ENCODE measurements at regions not wholly inside any gene's neighbourhood (a gene's known extent, or its start where the extent isn't known, plus 50 kb on each side); places are given as distances from the start of the nearest gene placed in this dataset.
"Not testable (repeated sequence)": the region's sequence is repeated elsewhere in the genome, so short reads cannot be mapped to it uniquely, and the experiment has no call there.

DNA sequence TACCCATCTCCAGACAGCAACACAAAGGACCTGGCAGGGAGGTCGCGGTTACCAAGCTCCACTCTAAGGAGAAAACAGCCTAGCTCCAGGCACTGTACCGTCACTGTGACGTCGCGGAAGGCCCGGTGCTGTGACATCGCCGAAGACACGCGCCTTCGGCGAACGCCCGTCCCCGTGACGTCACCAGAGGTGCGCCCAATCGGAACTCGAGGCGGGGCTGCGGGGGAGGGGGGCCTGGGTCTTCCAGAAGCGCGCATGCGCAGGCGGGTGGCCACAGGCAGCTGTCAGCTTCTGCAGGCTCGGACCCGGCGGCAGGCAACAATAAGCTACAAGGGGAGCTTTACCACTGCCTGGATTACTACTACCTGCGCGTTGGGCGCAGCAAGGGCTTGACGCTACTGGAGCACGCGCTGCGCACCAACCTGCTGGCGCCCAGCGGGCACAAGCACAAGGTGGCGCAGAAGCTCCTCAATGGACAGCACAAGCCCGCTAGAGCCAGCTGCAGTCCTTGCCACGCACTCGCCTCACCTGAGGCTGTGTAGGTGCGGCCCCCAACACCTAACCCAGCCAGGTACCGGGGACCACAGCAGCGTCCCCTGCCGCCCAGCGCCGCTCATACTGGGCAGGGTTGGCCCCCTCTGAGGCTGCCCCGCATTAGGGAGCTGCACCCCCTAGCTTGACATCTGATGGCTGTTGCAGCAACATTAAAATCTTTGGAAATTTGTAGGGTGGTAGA lies 208.4 kb downstream of the TPST1 start:
- H3K27me3 ChIP-seq (ENCODE audit: insufficient read depth, low read length): no peaks in the 10 kb centered on the region
- H3K4me3 ChIP-seq (ENCODE audit: low read length): no peak overlapping the region
- H2AFZ ChIP-seq (ENCODE audit: low read depth, low read length): no peak overlapping the region
- peaks cover 2% of the 10 kb centered on the region for H3K9me3 ChIP-seq (ENCODE audit: low read length)
- peaks cover 22% of the 10 kb centered on the region for H3K36me3 ChIP-seq (ENCODE audit: insufficient read depth, low read length)
- no peaks in the 10 kb centered on the region for H3K4me1 ChIP-seq (ENCODE audit: insufficient read depth, low read length)

GRCh38 chr7:66415659-66416265 lies 210.6 kb downstream of the TPST1 start:
- no peak overlapping the region for H3K4me3 ChIP-seq (ENCODE audit: low read length)
- H2AFZ ChIP-seq (ENCODE audit: low read depth, low read length): no peak overlapping the region
- H3K27me3 ChIP-seq (ENCODE audit: insufficient read depth, low read length): no peaks in the 10 kb centered on the region
- H3K4me1 ChIP-seq (ENCODE audit: insufficient read depth, low read length): no peaks in the 10 kb centered on the region
- peaks cover 6% of the 10 kb centered on the region for H3K36me3 ChIP-seq (ENCODE audit: insufficient read depth, low read length)
- H3K9me3 ChIP-seq (ENCODE audit: low read length): peaks cover 2% of the 10 kb centered on the region

DNA sequence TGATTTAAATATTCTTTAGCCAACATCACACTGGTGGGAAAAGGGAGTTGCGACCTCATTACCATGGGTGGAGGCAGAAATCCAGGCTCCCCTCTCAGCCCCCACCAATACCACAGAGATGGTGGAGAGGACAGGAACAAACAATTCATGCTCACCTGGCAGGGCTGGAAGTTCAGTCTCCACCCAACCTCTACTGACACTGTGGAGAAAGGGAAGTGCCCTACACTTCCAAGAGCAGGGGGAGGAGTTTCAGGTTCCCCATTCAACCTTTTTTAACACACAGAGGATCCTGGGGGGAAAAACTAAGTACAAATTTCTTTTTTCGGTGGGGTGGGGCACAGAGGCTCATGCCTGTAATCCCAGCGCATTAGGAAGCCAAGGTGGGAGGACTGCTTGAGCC lies 210.1 kb upstream of the KCTD7 start:
- no peaks in the 10 kb centered on the region for H3K9me3 ChIP-seq (ENCODE audit: low read length)
- H3K36me3 ChIP-seq (ENCODE audit: insufficient read depth, low read length): peaks cover 2% of the 10 kb centered on the region
- no peak overlapping the region for H3K4me3 ChIP-seq (ENCODE audit: low read length)
- no peak overlapping the region for H2AFZ ChIP-seq (ENCODE audit: low read depth, low read length)
- no peaks in the 10 kb centered on the region for H3K4me1 ChIP-seq (ENCODE audit: insufficient read depth, low read length)
- H3K27me3 ChIP-seq (ENCODE audit: insufficient read depth, low read length): no peaks in the 10 kb centered on the region

DNA sequence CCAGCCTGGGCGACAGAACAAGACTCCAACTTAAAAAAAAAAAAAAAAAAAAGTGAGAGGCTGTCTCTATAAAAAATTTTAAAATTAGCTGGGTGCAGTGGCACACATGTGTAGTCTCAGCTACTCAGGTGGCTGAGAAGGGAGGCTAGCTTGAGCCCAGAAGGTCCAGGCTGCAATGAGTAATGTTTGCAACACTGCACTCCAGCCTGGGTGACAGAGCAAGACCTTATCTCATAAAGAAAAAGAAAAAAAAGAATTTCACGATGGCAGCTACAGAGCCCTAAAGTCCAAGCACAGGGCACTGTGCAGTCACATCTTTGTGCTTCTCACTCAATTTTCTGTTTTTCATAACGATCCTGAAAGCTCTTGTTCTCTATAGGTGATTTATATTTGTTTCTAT lies 209.5 kb upstream of the KCTD7 start:
- Histone ChIP-seq H3K4me3 (ENCODE audit: low read length) (no peak overlapping the region), H2AFZ (ENCODE audit: low read depth, low read length) (no peak overlapping the region), H3K27me3 (ENCODE audit: insufficient read depth, low read length) (no peaks in the 10 kb centered on the region), H3K36me3 (ENCODE audit: insufficient read depth, low read length) (peaks cover 4% of the 10 kb centered on the region), H3K4me1 (ENCODE audit: insufficient read depth, low read length) (no peaks in the 10 kb centered on the region), H3K9me3 (ENCODE audit: low read length) (no peaks in the 10 kb centered on the region)

DNA sequence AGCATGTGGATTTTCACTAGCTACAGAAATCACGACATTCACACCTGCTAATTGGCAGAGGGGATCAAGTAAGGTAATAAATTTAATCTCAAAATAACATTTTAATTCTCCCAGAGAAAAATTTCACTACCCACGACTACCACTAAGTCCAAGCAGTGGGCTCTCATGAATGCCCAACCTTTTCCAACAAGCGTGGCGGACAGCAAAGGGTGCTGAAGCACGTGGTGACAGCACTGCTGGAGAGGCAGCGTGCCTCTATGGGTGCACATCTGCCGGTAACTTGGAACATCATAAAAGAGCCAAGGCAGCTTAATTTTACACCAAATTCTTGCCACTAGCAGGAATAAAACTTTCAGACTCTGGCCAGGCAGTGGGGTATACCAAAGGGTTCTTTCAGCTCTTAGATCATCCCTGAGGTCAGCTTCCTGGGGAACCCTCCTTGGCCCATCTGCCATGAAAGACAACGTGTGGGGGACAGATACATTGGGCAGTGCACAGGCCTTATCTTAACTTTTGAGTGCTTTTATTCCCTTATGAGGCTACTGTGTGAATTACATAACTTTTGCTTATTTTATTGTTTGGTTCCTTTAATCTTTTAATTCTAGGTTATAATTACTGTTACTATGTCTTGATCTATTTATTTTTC lies 206.7 kb upstream of the KCTD7 start:
- Histone ChIP-seq H3K9me3 (ENCODE audit: low read length) (no peaks in the 10 kb centered on the region), H2AFZ (ENCODE audit: low read depth, low read length) (no peak overlapping the region), H3K4me1 (ENCODE audit: insufficient read depth, low read length) (no peaks in the 10 kb centered on the region), H3K27me3 (ENCODE audit: insufficient read depth, low read length) (no peaks in the 10 kb centered on the region), H3K36me3 (ENCODE audit: insufficient read depth, low read length) (peaks cover 19% of the 10 kb centered on the region), H3K4me3 (ENCODE audit: low read length) (no peak overlapping the region)

DNA sequence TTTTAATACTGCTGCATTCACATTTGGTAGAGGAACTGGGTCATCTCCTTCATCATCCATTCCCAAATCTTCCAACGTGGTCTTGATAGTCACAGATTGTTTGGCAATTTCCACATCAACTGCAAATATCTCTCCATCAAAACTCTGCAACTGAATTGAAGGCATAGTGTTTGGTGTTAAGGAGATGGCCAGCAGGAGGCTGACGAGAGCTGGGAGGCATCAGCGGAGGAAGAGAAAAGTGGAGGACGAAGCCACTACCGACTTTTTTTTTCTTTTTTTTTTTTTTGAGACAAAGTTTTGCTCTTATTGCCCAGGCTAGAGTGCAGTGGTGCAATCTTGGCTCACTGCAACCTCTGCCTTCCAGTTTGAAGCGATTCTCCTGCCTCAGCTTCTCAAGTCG lies 205.0 kb upstream of the KCTD7 start:
- Histone ChIP-seq H3K4me3 (ENCODE audit: low read length) (no peak overlapping the region), H3K36me3 (ENCODE audit: insufficient read depth, low read length) (peaks cover 19% of the 10 kb centered on the region), H3K9me3 (ENCODE audit: low read length) (no peaks in the 10 kb centered on the region), H3K27me3 (ENCODE audit: insufficient read depth, low read length) (no peaks in the 10 kb centered on the region), H2AFZ (ENCODE audit: low read depth, low read length) (no peak overlapping the region), H3K4me1 (ENCODE audit: insufficient read depth, low read length) (no peaks in the 10 kb centered on the region)

GRCh38 chr7:66426332-66426731 lies 202.3 kb upstream of the KCTD7 start:
- no peak overlapping the region for H3K4me3 ChIP-seq (ENCODE audit: low read length)
- peaks cover 24% of the 10 kb centered on the region for H3K36me3 ChIP-seq (ENCODE audit: insufficient read depth, low read length)
- H3K27me3 ChIP-seq (ENCODE audit: insufficient read depth, low read length): no peaks in the 10 kb centered on the region
- H3K4me1 ChIP-seq (ENCODE audit: insufficient read depth, low read length): no peaks in the 10 kb centered on the region
- H2AFZ ChIP-seq (ENCODE audit: low read depth, low read length): no peak overlapping the region
- H3K9me3 ChIP-seq (ENCODE audit: low read length): no peaks in the 10 kb centered on the region

DNA sequence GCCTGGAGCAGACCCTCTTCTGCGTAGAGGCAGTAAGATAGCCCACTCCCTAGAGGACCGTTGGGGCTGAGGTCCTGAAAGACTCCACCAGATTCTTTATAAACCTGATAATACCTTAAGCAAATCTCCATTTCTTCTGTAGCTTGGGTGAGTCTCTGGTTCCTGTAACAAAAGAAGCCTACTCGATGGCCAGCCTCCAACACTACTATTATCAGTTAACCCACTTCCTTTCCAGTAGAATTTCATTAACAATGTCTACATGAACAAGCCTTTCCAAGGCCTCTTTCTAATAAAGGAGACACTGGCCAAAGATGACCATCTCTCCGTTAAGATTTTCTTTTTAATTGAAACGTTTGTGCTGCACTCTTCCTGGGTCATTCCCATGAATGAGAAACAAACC lies 201.7 kb upstream of the KCTD7 start:
- Histone ChIP-seq H3K9me3 (ENCODE audit: low read length) (no peaks in the 10 kb centered on the region), H3K4me1 (ENCODE audit: insufficient read depth, low read length) (no peaks in the 10 kb centered on the region), H3K36me3 (ENCODE audit: insufficient read depth, low read length) (peaks cover 24% of the 10 kb centered on the region), H2AFZ (ENCODE audit: low read depth, low read length) (no peak overlapping the region), H3K4me3 (ENCODE audit: low read length) (no peak overlapping the region), H3K27me3 (ENCODE audit: insufficient read depth, low read length) (no peaks in the 10 kb centered on the region)

DNA sequence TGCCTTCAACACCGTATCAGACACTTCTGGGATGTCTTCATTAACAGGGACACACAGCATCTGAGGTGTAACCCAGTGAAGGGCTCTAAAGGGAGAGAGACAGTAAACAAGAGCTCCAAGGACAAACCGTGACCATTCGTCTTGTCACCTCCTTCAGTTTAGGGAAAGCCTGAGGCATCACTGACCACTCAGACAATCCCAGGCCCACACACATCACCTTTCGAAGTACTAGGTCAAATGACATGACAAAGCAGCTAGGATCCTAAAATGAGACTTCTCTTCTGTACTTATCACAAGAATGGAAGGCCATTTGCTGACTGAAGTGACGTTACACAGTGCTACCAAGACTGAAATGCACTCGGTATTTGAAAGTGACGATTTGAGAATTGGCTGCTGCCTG lies 200.7 kb upstream of the KCTD7 start:
- H3K36me3 ChIP-seq (ENCODE audit: insufficient read depth, low read length): peaks cover 24% of the 10 kb centered on the region
- no peak overlapping the region for H3K4me3 ChIP-seq (ENCODE audit: low read length)
- no peaks in the 10 kb centered on the region for H3K9me3 ChIP-seq (ENCODE audit: low read length)
- no peaks in the 10 kb centered on the region for H3K27me3 ChIP-seq (ENCODE audit: insufficient read depth, low read length)
- no peaks in the 10 kb centered on the region for H3K4me1 ChIP-seq (ENCODE audit: insufficient read depth, low read length)
- H2AFZ ChIP-seq (ENCODE audit: low read depth, low read length): no peak overlapping the region

GRCh38 chr7:66429498-66430163 lies 199.1 kb upstream of the KCTD7 start:
- Histone ChIP-seq H3K27me3 (ENCODE audit: insufficient read depth, low read length) (no peaks in the 10 kb centered on the region), H2AFZ (ENCODE audit: low read depth, low read length) (no peak overlapping the region), H3K4me3 (ENCODE audit: low read length) (no peak overlapping the region), H3K36me3 (ENCODE audit: insufficient read depth, low read length) (peaks cover 20% of the 10 kb centered on the region), H3K9me3 (ENCODE audit: low read length) (no peaks in the 10 kb centered on the region), H3K4me1 (ENCODE audit: insufficient read depth, low read length) (no peaks in the 10 kb centered on the region)

DNA sequence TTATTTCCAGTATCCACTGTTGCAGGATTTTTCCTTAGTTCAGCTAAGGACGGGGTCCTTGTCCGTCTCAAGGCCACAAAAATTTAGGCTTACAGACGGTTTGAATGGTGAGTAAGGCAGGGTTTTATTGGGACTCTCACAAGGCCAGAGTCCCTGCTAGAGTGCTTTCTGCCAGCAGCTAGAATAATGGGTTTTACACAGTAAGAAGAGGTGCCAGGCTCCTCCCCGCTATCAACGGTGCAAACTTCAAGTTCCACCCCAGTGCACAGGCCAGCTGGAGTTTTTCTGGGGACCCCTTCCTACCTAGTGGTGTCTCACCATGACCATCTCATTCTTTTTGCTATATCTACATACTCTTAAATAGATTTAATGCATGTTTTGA lies 198.5 kb upstream of the KCTD7 start:
- no peaks in the 10 kb centered on the region for H3K9me3 ChIP-seq (ENCODE audit: low read length)
- H3K36me3 ChIP-seq (ENCODE audit: insufficient read depth, low read length): peaks cover 14% of the 10 kb centered on the region
- no peak overlapping the region for H2AFZ ChIP-seq (ENCODE audit: low read depth, low read length)
- H3K4me3 ChIP-seq (ENCODE audit: low read length): no peak overlapping the region
- H3K27me3 ChIP-seq (ENCODE audit: insufficient read depth, low read length): no peaks in the 10 kb centered on the region
- no peaks in the 10 kb centered on the region for H3K4me1 ChIP-seq (ENCODE audit: insufficient read depth, low read length)

- H3K4me1 ChIP-seq (ENCODE audit: insufficient read depth, low read length); H3K9me3 ChIP-seq (ENCODE audit: low read length); H2AFZ ChIP-seq (ENCODE audit: low read depth, low read length); H3K4me3 ChIP-seq (ENCODE audit: low read length); H3K27me3 ChIP-seq (ENCODE audit: insufficient read depth, low read length); H3K36me3 ChIP-seq (ENCODE audit: insufficient read depth, low read length): not testable (repeated sequence)
Measured at GRCh38 chr7:66438703-66439405, 189.8 kb upstream of the KCTD7 start.

DNA sequence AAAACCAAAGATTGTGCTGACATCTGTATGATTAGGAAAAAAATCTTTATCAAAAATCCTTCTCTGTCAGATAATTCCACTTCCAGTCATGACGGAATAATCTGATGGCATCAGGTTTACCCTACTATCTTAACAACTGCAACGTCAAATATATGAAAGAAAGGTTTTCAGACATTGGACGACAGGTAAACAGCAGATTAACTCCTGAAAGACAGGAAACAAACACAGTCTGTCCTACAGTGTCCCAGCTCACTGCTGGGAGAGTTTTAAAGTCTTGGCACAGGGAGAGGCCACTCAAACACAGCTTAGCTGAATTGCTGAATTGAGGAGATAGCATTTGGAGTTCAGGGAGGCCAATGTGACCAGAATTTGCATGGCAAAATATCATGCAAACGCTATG lies 186.3 kb upstream of the KCTD7 start:
- H3K4me1 ChIP-seq (ENCODE audit: insufficient read depth, low read length): no peaks in the 10 kb centered on the region
- no peak overlapping the region for H2AFZ ChIP-seq (ENCODE audit: low read depth, low read length)
- no peak overlapping the region for H3K4me3 ChIP-seq (ENCODE audit: low read length)
- no peaks in the 10 kb centered on the region for H3K27me3 ChIP-seq (ENCODE audit: insufficient read depth, low read length)
- no peaks in the 10 kb centered on the region for H3K9me3 ChIP-seq (ENCODE audit: low read length)
- no peaks in the 10 kb centered on the region for H3K36me3 ChIP-seq (ENCODE audit: insufficient read depth, low read length)

Measured in neuron (in vitro differentiated cells).